H1 (cell line): ENCODE measurements at regions not wholly inside any gene's neighbourhood (a gene's known extent, or its start where the extent isn't known, plus 50 kb on each side); places are given as distances from the start of the nearest gene placed in this dataset.

Source experiments
- CTCF ChIA-PET: fragments of 300-600 bp; sonication (Branson Sonifier 250); formaldehyde crosslinking; loops from one replicate; lab custom pipeline; 2021; ENCODE audit not compliant: partially characterized antibody; lab: Charles Lee
- POLR2A ChIA-PET: fragments of 300-600 bp; sonication (Branson Sonifier 250); formaldehyde crosslinking; loops from one replicate; lab custom pipeline; 2021; ENCODE audit warnings: inconsistent platforms; ENCODE audit not compliant: partially characterized antibody; lab: Charles Lee
- DNase-seq, 2 experiments: peaks; one replicate each; pipeline versions ENCODE4 v3.0.0 to v3.0.0-alpha.2; 2010 to 2022; ENCODE audit warnings: low spot score in 2 of 2, low read depth in 1 of 2, mixed read lengths in 1 of 2
- FAIRE-seq: peaks from 2 replicates; lab custom pipeline; 2011; peaks lifted over from hg19 to GRCh38; lab: Jason Lieb, UNC
- H2AFZ ChIP-seq: 2 replicates; pipeline ENCODE4 v1.8.1; 2012; ENCODE audit warnings: low read length, inconsistent platforms
- H2AK5ac ChIP-seq: 2 replicates; pipeline ENCODE4 v1.6.1; 2013; ENCODE audit warnings: low read depth, low read length
- H2BK120ac ChIP-seq: replicated peaks from 2 replicates; pipeline ENCODE3; 2013; ENCODE audit warnings: low read depth, low read length, inconsistent platforms
- H2BK12ac ChIP-seq: 2 replicates; pipeline ENCODE4 v1.6.1; 2013; ENCODE audit warnings: low read depth, low read length
- H2BK15ac ChIP-seq: 2 replicates; pipeline ENCODE4 v1.6.1; 2013; ENCODE audit warnings: low read length
- H2BK20ac ChIP-seq: 2 replicates; pipeline ENCODE4 v1.6.1; 2013; ENCODE audit warnings: low read length
- H2BK5ac ChIP-seq: 2 replicates; pipeline ENCODE4 v1.6.1; 2013; ENCODE audit warnings: low read depth, low read length
- H3K14ac ChIP-seq: 2 replicates; pipeline ENCODE4 v1.6.1; 2013; ENCODE audit warnings: inconsistent platforms; ENCODE audit not compliant: insufficient read length
- H3K18ac ChIP-seq: 2 replicates; pipeline ENCODE4 v1.6.1; 2013; ENCODE audit warnings: low read length; ENCODE audit errors: extremely low read depth
- H3K23ac ChIP-seq: 2 replicates; pipeline ENCODE4 v1.6.1; 2013; ENCODE audit warnings: inconsistent platforms; ENCODE audit not compliant: insufficient read length
- H3K23me2 ChIP-seq: 2 replicates; pipeline ENCODE4 v1.6.1; 2013; ENCODE audit warnings: low read depth, low read length
- H3K27ac ChIP-seq: 2 replicates; pipeline ENCODE4 v1.6.1; 2011; ENCODE audit warnings: low read depth, low read length, inconsistent platforms
- H3K27me3 ChIP-seq, 4 experiments: replicated peaks in 1 of 4; 1 replicate in 1 of 4; 2 replicates in 3 of 4; pipeline versions ENCODE4 v1.6.1 to v1.8.1; 2011 to 2013; ENCODE audit warnings: low read length in 3 of 4, mild to moderate bottlenecking in 3 of 4, inconsistent platforms in 2 of 4, mixed read lengths in 2 of 4, moderate library complexity in 1 of 4; ENCODE audit not compliant: control insufficient read depth in 3 of 4, insufficient read depth in 3 of 4; ENCODE audit errors: extremely low read depth in 1 of 4
- H3K36me3 ChIP-seq, 4 experiments: 2 replicates each; pipeline versions ENCODE4 v1.6.1 to v1.8.1; 2011 to 2013; ENCODE audit warnings: mild to moderate bottlenecking in 4 of 4, low read length in 3 of 4, moderate library complexity in 2 of 4, control low read depth in 1 of 4, inconsistent platforms in 1 of 4; ENCODE audit not compliant: insufficient read depth in 4 of 4, control insufficient read depth in 2 of 4
- H3K4ac ChIP-seq: replicated peaks from 2 replicates; pipeline ENCODE3; 2013; ENCODE audit warnings: low read length, low read depth, mixed read lengths, inconsistent platforms; ENCODE audit not compliant: insufficient read length
- H3K4me1 ChIP-seq, 4 experiments: replicated peaks in 1 of 4; 1 replicate in 1 of 4; 2 replicates in 3 of 4; pipeline versions ENCODE4 v1.6.1 to v1.8.1; 2011 to 2013; ENCODE audit warnings: low read length in 3 of 4, inconsistent platforms in 2 of 4, mixed read lengths in 1 of 4; ENCODE audit not compliant: insufficient read depth in 4 of 4, control insufficient read depth in 3 of 4
- H3K4me2 ChIP-seq, 2 experiments: 2 replicates each; pipeline versions ENCODE4 v1.6.1 to v1.8.1; 2011 to 2013; ENCODE audit warnings: low read depth in 2 of 2, low read length in 2 of 2, control low read depth in 1 of 2, inconsistent platforms in 1 of 2, mild to moderate bottlenecking in 1 of 2; ENCODE audit not compliant: insufficient read depth in 1 of 2
- H3K4me3 ChIP-seq, 4 experiments: fragments of 200-600, 300-600 bp in 1 of 4; sonication (generic), shearing (Covaris generic), sonication (Bioruptor Twin) in 1 of 4; 2 replicates each; pipeline versions ENCODE4 v1.5.1 to v1.8.1; 2011 to 2016; ENCODE audit warnings: low read length in 4 of 4, low read depth in 3 of 4, control low read depth in 2 of 4, inconsistent platforms in 2 of 4, mild to moderate bottlenecking in 2 of 4, mixed read lengths in 1 of 4, moderate library complexity in 1 of 4; ENCODE audit not compliant: insufficient read depth in 2 of 4; ENCODE audit errors: extremely low read depth in 1 of 4
- H3K56ac ChIP-seq: replicated peaks from 2 replicates; pipeline ENCODE3; 2013; ENCODE audit warnings: low read depth, mild to moderate bottlenecking, mixed read lengths, low read length, inconsistent platforms; ENCODE audit not compliant: insufficient read length
- H3K79me1 ChIP-seq: 2 replicates; pipeline ENCODE4 v1.6.1; 2013; ENCODE audit warnings: low read depth, low read length, control low read depth
- H3K79me2 ChIP-seq, 2 experiments: 2 replicates each; pipeline versions ENCODE4 v1.6.1 to v1.8.1; 2012 to 2013; ENCODE audit warnings: low read length in 2 of 2, mild to moderate bottlenecking in 2 of 2, inconsistent platforms in 1 of 2; ENCODE audit not compliant: insufficient read depth in 2 of 2, control insufficient read depth in 1 of 2
- H3K9ac ChIP-seq, 4 experiments: replicated peaks in 1 of 4; 1 replicate in 1 of 4; 2 replicates in 3 of 4; pipeline versions ENCODE4 v1.6.1 to v1.8.1; 2011 to 2013; ENCODE audit warnings: low read depth in 3 of 4, low read length in 3 of 4, control low read depth in 2 of 4, mild to moderate bottlenecking in 2 of 4, moderate library complexity in 2 of 4, inconsistent platforms in 1 of 4; ENCODE audit errors: extremely low read depth in 1 of 4
- H3K9me3 ChIP-seq, 2 experiments: 2 replicates each; pipeline versions ENCODE4 v1.6.1 to v1.8.1; 2012 to 2013; ENCODE audit warnings: mild to moderate bottlenecking in 2 of 2, moderate library complexity in 2 of 2, control low read depth in 1 of 2, inconsistent platforms in 1 of 2, low read depth in 1 of 2, low read length in 1 of 2, mixed read lengths in 1 of 2; ENCODE audit not compliant: insufficient read depth in 2 of 2
- H4K20me1 ChIP-seq, 2 experiments: replicated peaks in 1 of 2; 2 replicates each; pipeline versions ENCODE3 to v1.8.1; 2011 to 2013; ENCODE audit warnings: inconsistent platforms in 2 of 2, low read length in 2 of 2, mild to moderate bottlenecking in 1 of 2; ENCODE audit not compliant: insufficient read depth in 2 of 2, control insufficient read depth in 1 of 2
- H4K5ac ChIP-seq: 2 replicates; pipeline ENCODE4 v1.6.1; 2013; ENCODE audit warnings: low read length, low read depth, mixed read lengths, inconsistent platforms; ENCODE audit not compliant: insufficient read length
- H4K8ac ChIP-seq: 2 replicates; pipeline ENCODE4 v1.8.0; 2013; ENCODE audit warnings: mild to moderate bottlenecking, moderate library complexity, low read length, inconsistent platforms; ENCODE audit not compliant: insufficient read depth; ENCODE audit errors: extremely low read depth
- H4K91ac ChIP-seq: replicated peaks from 2 replicates; pipeline ENCODE3; 2013; ENCODE audit warnings: low read length, mixed read lengths, inconsistent platforms; ENCODE audit not compliant: insufficient read length
- BCL11A ChIP-seq, 2 experiments: IDR thresholded peaks; one replicate each; pipeline ENCODE4 v1.6.1; 2011; ENCODE audit warnings: low read depth in 2 of 2, low read length in 2 of 2, mild to moderate bottlenecking in 2 of 2
- CBX8 ChIP-seq: fragments of 300-800, 300-1000 bp; sonication (generic); IDR thresholded peaks from 2 replicates; pipeline ENCODE4 v1.7.1; 2016; ENCODE audit warnings: low read depth, low read length, borderline replicate concordance
- CEBPB ChIP-seq: IDR thresholded peaks from 2 replicates; pipeline ENCODE4 v1.6.1; 2012; ENCODE audit warnings: low read depth, low read length
- NRF1 ChIP-seq: IDR thresholded peaks from 2 replicates; pipeline ENCODE4 v1.6.1; 2011; ENCODE audit warnings: mild to moderate bottlenecking, low read depth, low read length, improper control_type of control experiment
- PHF8 ChIP-seq: fragments of 200-600 bp; sonication (generic); conservative IDR thresholded peaks from 2 replicates; pipeline ENCODE4 v1.7.1; 2012; ENCODE audit warnings: low read depth, mild to moderate bottlenecking, inconsistent platforms, low read length, moderate library complexity
- TEAD4 ChIP-seq: IDR thresholded peaks from 2 replicates; pipeline ENCODE4 v1.6.1; 2012; ENCODE audit warnings: low read depth, low read length, inconsistent platforms, mixed read lengths
- WGBS, 2 experiments: shearing (Covaris generic) in 1 of 2; methylation state at CpG; one replicate each; pipeline versions ENCODE4 v1.1.6 to v1.1.7; 2013 to 2015; ENCODE audit warnings: low lambda C conversion rate in 2 of 2, mixed read lengths in 2 of 2, inconsistent platforms in 1 of 2, low coverage in 1 of 2, missing lambda C conversion rate in 1 of 2; ENCODE audit not compliant: insufficient replicate concordance in 2 of 2, insufficient coverage in 1 of 2, insufficient read length in 1 of 2; ENCODE audit errors: extremely low coverage in 1 of 2, missing lambda C conversion rate in 1 of 2; 5-methylcytosine and 5-hydroxymethylcytosine counted together

GRCh38 chrX:39019056-39019455 is 217.8 kb downstream of the MID1IP1 start:
- TF ChIP-seq PHF8 = no peak
- TF ChIP-seq TEAD4 = no peak
- no peak for TF ChIP-seq BCL11A (IDR thresholded peaks at IDR 0.05; ENCODE audit: low read depth in 2 of 2, low read length in 2 of 2)
- no peak for TF ChIP-seq CEBPB
- no peak for TF ChIP-seq NRF1
- no peak for TF ChIP-seq CBX8

More at GRCh38 chrX:39019056-39019455, 217.8 kb downstream of the MID1IP1 start:
- Histone ChIP-seq H3K27me3 (no peaks in the 10 kb centered on the region), H3K4me3 (no peak overlapping the region), H3K79me1 (no peaks in the 10 kb centered on the region), H2BK15ac (no peak overlapping the region), H4K5ac (no peak overlapping the region), H3K79me2 (no peaks in the 10 kb centered on the region), H2BK120ac (no peak overlapping the region), H3K18ac (no peak overlapping the region), H4K20me1 (no peaks in the 10 kb centered on the region), H2AK5ac (no peak overlapping the region), H3K4ac (no peak overlapping the region), H3K14ac (no peak overlapping the region), H3K4me2 (no peak overlapping the region), H3K56ac (no peak overlapping the region), H4K8ac (no peak overlapping the region), H3K23ac (no peak overlapping the region), H4K91ac (no peak overlapping the region), H2BK12ac (no peak overlapping the region), H3K27ac (no peak overlapping the region), H3K9ac (no peak overlapping the region), H2AFZ (no peak overlapping the region), H3K23me2 (no peaks in the 10 kb centered on the region), H2BK5ac (no peak overlapping the region), H3K4me1 (peaks cover 0 to 5% (median 0%) of the 10 kb centered on the region in 4 experiments; a peak in 1 of 7 replicates), H2BK20ac (no peak overlapping the region), H3K9me3 (no peaks in the 10 kb centered on the region), H3K36me3 (no peaks in the 10 kb centered on the region)
- FAIRE-seq (no peak), DNase-seq (no peak)
- WGBS, 2 experiments = 89% methylated on average over 10 of the region's 10 CpGs; no CpG with 5 or more reads in 1 of the 2 experiments
- ChIA-PET CTCF (no interaction called here), POLR2A (no interaction called here)
